GM13976 (cell line): ENCODE measurements at regions not wholly inside any gene's neighbourhood (a gene's known extent, or its start where the extent isn't known, plus 50 kb on each side); places are given as distances from the start of the nearest gene placed in this dataset.

Source experiments
- DNase-seq: peaks from one replicate; pipeline ENCODE4 v3.0.0; 2012; ENCODE audit warnings: low spot score
- CTCF ChIP-seq: IDR thresholded peaks from 2 replicates; pipeline ENCODE4 v1.5.1; 2012; ENCODE audit warnings: borderline replicate concordance, mild to moderate bottlenecking; ENCODE audit not compliant: insufficient read depth; ENCODE audit errors: extremely low read depth, missing control alignments, control extremely low read depth
- in situ Hi-C: fragments of 300-500 bp; cut with MboI; formaldehyde crosslinking; loops from one replicate; pipeline ENCODE4 v1.12.0; 2022; ENCODE audit warnings: low sequenced_read_pairs, mixed read lengths, inconsistent platforms; ENCODE audit not compliant: unreplicated experiment

- in situ Hi-C loops: no loop called here
- no peak for TF ChIP-seq CTCF
- no peak for DNase-seq
These were observed 880.2 kb upstream of the NEGR1 start for GRCh38 chr1:73162564-73162963.

GRCh38 chr1:73161418-73161817 lies 879.1 kb upstream of the NEGR1 start:
- DNase-seq: no peak
- no peak for TF ChIP-seq CTCF
- in situ Hi-C loops: no loop called here

- in situ Hi-C loops: no loop called here
- DNase-seq: no peak
- TF ChIP-seq CTCF: no peak
These were observed 878.4 kb upstream of the NEGR1 start for GRCh38 chr1:73160759-73161158.

GRCh38 chr1:73144311-73144710 lies 862.0 kb upstream of the NEGR1 start:
- in situ Hi-C loops: no loop called here
- no peak for DNase-seq
- TF ChIP-seq CTCF: no peak

- TF ChIP-seq CTCF: no peak
- in situ Hi-C loops: no loop called here
- no peak for DNase-seq
These were observed 854.6 kb upstream of the NEGR1 start for GRCh38 chr1:73136975-73137374.

- DNase-seq: no peak
- TF ChIP-seq CTCF: no peak
- in situ Hi-C loops: no loop called here
These were observed 824.6 kb upstream of the NEGR1 start for GRCh38 chr1:73106931-73107330.

- in situ Hi-C loops: no loop called here
- DNase-seq: no peak
- TF ChIP-seq CTCF: no peak
These were observed 823.4 kb upstream of the NEGR1 start for GRCh38 chr1:73105755-73106154.
